ENCODE measurements at regions not wholly inside any gene's neighbourhood (a gene's known extent, or its start where the extent isn't known, plus 50 kb on each side); places are given as distances from the start of the nearest gene placed in this dataset.

DNA sequence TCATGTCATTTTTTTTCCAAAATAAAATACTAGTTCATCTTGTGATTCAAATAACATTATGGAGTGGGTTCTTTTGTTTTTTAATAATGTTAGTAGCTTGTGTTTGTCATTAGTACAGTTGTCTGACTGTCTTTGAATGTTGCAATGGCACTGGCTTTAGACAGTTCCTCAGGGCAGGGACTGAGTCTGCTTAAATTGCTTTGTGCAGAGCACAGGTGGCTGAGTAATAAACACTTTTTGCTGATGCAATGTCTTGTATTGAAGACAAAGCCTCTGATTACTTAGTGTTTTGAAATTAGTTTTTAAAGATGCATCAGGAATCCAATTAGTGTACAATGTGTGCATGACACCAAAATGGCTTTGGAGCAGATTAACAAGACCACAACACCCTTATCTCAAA lies 88.7 kb upstream of the PCDH9 start:
- no peaks in the 10 kb centered on the region for H3K4me1 ChIP-seq (ENCODE audit: control insufficient read depth in 1 of 2, low read depth in 2 of 2)
- no peak for ATAC-seq (ENCODE audit: insufficient number of reproducible peaks, low FRiP score, low read depth)
- no peaks in the 10 kb centered on the region for H3K36me3 ChIP-seq
- H3K9me3 ChIP-seq: no peaks in the 10 kb centered on the region
- H3K27ac ChIP-seq: no peak overlapping the region
- no peak for DNase-seq (ENCODE audit: low spot score)
- TF ChIP-seq, protein P1, sequence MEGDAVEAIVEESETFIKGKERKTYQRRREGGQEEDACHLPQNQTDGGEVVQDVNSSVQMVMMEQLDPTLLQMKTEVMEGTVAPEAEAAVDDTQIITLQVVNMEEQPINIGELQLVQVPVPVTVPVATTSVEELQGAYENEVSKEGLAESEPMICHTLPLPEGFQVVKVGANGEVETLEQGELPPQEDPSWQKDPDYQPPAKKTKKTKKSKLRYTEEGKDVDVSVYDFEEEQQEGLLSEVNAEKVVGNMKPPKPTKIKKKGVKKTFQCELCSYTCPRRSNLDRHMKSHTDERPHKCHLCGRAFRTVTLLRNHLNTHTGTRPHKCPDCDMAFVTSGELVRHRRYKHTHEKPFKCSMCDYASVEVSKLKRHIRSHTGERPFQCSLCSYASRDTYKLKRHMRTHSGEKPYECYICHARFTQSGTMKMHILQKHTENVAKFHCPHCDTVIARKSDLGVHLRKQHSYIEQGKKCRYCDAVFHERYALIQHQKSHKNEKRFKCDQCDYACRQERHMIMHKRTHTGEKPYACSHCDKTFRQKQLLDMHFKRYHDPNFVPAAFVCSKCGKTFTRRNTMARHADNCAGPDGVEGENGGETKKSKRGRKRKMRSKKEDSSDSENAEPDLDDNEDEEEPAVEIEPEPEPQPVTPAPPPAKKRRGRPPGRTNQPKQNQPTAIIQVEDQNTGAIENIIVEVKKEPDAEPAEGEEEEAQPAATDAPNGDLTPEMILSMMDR (IDR thresholded peaks at IDR 0.05): no peak
- H3K27me3 ChIP-seq (replicated peaks; ENCODE audit: insufficient read depth): no peaks in the 10 kb centered on the region
- H3K4me3 ChIP-seq: no peak overlapping the region

DNA sequence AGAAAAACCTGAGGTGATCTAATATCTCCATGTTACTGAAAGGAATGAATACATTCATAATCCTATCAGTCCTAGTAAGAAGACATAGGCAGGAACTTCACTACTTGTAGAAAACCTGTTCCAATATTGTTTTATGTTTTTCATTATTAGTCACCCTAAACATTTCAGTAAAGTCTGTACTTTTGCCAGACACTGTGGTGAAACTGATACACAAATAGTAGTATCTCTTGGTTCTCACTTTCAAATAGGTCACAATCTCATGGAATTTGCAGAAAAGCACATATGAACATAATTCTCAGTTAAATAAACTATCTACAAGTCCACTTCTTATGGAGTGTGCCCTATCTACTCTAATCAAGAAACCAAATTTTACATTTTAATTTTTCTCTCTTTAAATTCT lies 88.3 kb upstream of the PCDH9 start:
- TF ChIP-seq, protein P1 (IDR thresholded peaks at IDR 0.05): no peak
- Histone ChIP-seq H3K27me3 (replicated peaks; ENCODE audit: insufficient read depth) (no peaks in the 10 kb centered on the region), H3K27ac (no peak overlapping the region), H3K36me3 (no peaks in the 10 kb centered on the region), H3K4me3 (no peak overlapping the region), H3K9me3 (no peaks in the 10 kb centered on the region), H3K4me1 (ENCODE audit: control insufficient read depth in 1 of 2, low read depth in 2 of 2) (no peaks in the 10 kb centered on the region)
- DNase-seq (ENCODE audit: low spot score) (no peak), ATAC-seq (ENCODE audit: insufficient number of reproducible peaks, low FRiP score, low read depth) (no peak)

DNA sequence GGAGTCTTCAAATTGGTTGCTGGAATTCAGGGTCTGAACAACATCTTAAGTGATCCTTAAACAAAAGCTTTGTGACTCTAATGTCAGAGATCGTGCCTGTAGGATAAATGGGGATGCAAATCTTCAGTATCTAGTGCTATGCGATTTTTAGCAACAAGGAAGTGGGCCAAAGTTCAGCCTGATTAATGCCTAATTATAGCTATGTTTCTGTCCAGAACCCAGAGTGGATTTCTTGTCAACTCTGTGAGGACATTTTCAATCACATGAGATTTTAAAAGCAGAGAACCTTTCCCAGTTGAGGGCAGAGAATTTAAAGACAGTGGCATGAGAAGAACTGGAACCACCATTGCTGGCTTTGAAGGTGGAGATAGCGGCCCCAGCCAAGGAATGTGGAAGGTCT lies 84.3 kb upstream of the PCDH9 start:
- Histone ChIP-seq H3K27ac (no peak overlapping the region), H3K27me3 (replicated peaks; ENCODE audit: insufficient read depth) (no peaks in the 10 kb centered on the region), H3K4me1 (ENCODE audit: control insufficient read depth in 1 of 2, low read depth in 2 of 2) (no peaks in the 10 kb centered on the region), H3K9me3 (no peaks in the 10 kb centered on the region), H3K4me3 (no peak overlapping the region), H3K36me3 (no peaks in the 10 kb centered on the region)
- DNase-seq (ENCODE audit: low spot score): no peak
- no peak for ATAC-seq (ENCODE audit: insufficient number of reproducible peaks, low FRiP score, low read depth)
- TF ChIP-seq, protein P1 (IDR thresholded peaks at IDR 0.05): no peak

- H3K27me3 ChIP-seq (replicated peaks; ENCODE audit: insufficient read depth): no peaks in the 10 kb centered on the region
- ATAC-seq (ENCODE audit: insufficient number of reproducible peaks, low FRiP score, low read depth) (no peak), DNase-seq (ENCODE audit: low spot score) (no peak)
- no peak overlapping the region for H3K4me3 ChIP-seq
- H3K36me3 ChIP-seq: no peaks in the 10 kb centered on the region
- no peaks in the 10 kb centered on the region for H3K4me1 ChIP-seq (ENCODE audit: control insufficient read depth in 1 of 2, low read depth in 2 of 2)
- TF ChIP-seq, protein P1 (IDR thresholded peaks at IDR 0.05): no peak
- no peaks in the 10 kb centered on the region for H3K9me3 ChIP-seq
- no peak overlapping the region for H3K27ac ChIP-seq
Observed at GRCh38 chr13:67308004-67308772, 78.1 kb upstream of the PCDH9 start.

- DNase-seq (ENCODE audit: low spot score): no peak
- TF ChIP-seq, protein P1 (IDR thresholded peaks at IDR 0.05): no peak
- no peak overlapping the region for H3K4me3 ChIP-seq
Observed at GRCh38 chr13:67306742-67307141, 76.6 kb upstream of the PCDH9 start.

More at GRCh38 chr13:67306742-67307141, 76.6 kb upstream of the PCDH9 start:
- Histone ChIP-seq H3K27me3 (replicated peaks; ENCODE audit: insufficient read depth) (no peaks in the 10 kb centered on the region), H3K4me1 (ENCODE audit: control insufficient read depth in 1 of 2, low read depth in 2 of 2) (no peaks in the 10 kb centered on the region), H3K36me3 (no peaks in the 10 kb centered on the region), H3K27ac (no peak overlapping the region), H3K9me3 (no peaks in the 10 kb centered on the region)
- no peak for ATAC-seq (ENCODE audit: insufficient number of reproducible peaks, low FRiP score, low read depth)
